ENCODE measurements at regions not wholly inside any gene's neighbourhood (a gene's known extent, or its start where the extent isn't known, plus 50 kb on each side); places are given as distances from the start of the nearest gene placed in this dataset.
"Not testable (repeated sequence)": the region's sequence is repeated elsewhere in the genome, so short reads cannot be mapped to it uniquely, and the experiment has no call there.

- H3K27ac ChIP-seq, result no peak overlapping the region
- peak; percentile 56 for TF ChIP-seq CTCF (conservative IDR thresholded peaks at IDR 0.05)
These were observed 218.8 kb upstream of the MMS22L start for GRCh38 chr6:97501853-97502252.

GRCh38 chr6:97508646-97509045 is 225.6 kb upstream of the MMS22L start:
- TF ChIP-seq CTCF (conservative IDR thresholded peaks at IDR 0.05), result no peak
- no peak overlapping the region for H3K27ac ChIP-seq

GRCh38 chr6:97513260-97513659 is 230.2 kb upstream of the MMS22L start:
- H3K27ac ChIP-seq, result not testable (repeated sequence)

DNA sequence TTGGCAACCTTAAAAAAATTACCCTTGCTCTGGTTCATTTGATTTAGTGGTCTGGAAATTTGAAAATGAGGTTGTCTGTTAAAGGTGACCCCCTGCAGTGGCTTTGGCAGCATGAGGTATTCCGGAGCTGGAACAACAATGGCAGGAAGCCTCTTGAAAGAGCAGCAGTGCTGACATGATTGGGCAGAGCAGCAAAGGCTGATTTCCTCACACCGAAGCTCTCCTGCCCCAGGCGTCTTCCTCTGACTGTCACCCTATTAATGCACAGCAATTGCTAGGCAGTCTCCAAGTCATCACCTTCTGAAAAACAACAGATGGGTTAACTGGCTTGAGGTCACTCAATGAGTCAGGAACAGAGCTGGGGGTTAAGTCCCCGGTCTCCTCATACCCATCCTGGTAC is 241.8 kb upstream of the MMS22L start:
- H3K27ac ChIP-seq, result no peak overlapping the region
- TF ChIP-seq CTCF (conservative IDR thresholded peaks at IDR 0.05), result no peak

- TF ChIP-seq CTCF (conservative IDR thresholded peaks at IDR 0.05), result no peak
- H3K27ac ChIP-seq, result no peak overlapping the region
These were observed 252.8 kb upstream of the MMS22L start for GRCh38 chr6:97535800-97536199.

DNA sequence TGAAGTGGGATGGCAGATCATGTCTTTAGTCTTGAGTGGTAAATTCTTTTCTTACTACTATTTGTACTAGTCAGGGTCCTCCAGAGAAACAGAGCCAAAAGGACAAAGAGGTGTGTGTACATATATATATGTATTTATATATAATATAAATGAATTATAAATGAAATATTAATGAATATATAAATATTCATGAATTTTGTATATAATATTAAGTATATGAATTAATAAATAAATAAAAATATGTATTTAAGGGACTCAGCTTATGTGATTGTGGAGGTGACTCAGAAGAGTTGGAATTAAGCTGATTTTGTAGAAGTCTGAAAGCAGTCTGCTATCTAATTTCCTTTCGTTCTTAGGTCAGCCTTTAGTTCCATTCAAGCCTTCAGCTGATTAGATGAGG is 265.3 kb upstream of the MMS22L start:
- no peak for TF ChIP-seq CTCF (conservative IDR thresholded peaks at IDR 0.05)
- H3K27ac ChIP-seq, result no peak overlapping the region

- H3K27ac ChIP-seq, result no peak overlapping the region
- no peak for TF ChIP-seq CTCF (conservative IDR thresholded peaks at IDR 0.05)
These were observed 274.3 kb upstream of the MMS22L start for GRCh38 chr6:97557355-97557754.

DNA sequence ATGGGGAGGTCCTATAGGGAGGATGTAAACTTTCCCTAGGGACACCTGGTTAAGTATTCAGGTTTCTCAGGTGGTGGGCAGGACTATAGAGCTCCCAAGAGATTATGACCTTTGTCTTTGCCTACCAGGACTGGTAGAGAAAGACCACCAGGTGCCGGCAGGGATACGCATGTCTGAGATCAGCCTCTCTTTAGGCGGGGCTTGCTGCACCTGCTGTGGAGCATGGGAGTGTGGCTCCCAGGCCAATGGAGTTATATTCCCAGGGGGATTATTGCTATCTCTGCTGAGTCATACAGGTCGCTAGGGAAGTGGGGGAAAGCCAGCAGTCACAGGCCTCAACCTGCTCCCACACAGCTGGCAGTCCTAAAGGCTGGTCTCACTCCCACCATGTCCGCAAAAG is 280.5 kb upstream of the MMS22L start:
- no peak for TF ChIP-seq CTCF (conservative IDR thresholded peaks at IDR 0.05)
- no peak overlapping the region for H3K27ac ChIP-seq
